H1 (cell line): ENCODE measurements at regions not wholly inside any gene's neighbourhood (a gene's known extent, or its start where the extent isn't known, plus 50 kb on each side); places are given as distances from the start of the nearest gene placed in this dataset.

Source experiments
- CTCF ChIA-PET: fragments of 300-600 bp; sonication (Branson Sonifier 250); formaldehyde crosslinking; loops from one replicate; lab custom pipeline; 2021; ENCODE audit not compliant: partially characterized antibody; lab: Charles Lee
- POLR2A ChIA-PET: fragments of 300-600 bp; sonication (Branson Sonifier 250); formaldehyde crosslinking; loops from one replicate; lab custom pipeline; 2021; ENCODE audit warnings: inconsistent platforms; ENCODE audit not compliant: partially characterized antibody; lab: Charles Lee
- DNase-seq, 2 experiments: peaks; one replicate each; pipeline versions ENCODE4 v3.0.0 to v3.0.0-alpha.2; 2010 to 2022; ENCODE audit warnings: low spot score in 2 of 2, low read depth in 1 of 2, mixed read lengths in 1 of 2
- FAIRE-seq: peaks from 2 replicates; lab custom pipeline; 2011; peaks lifted over from hg19 to GRCh38; lab: Jason Lieb, UNC
- H2AFZ ChIP-seq: 2 replicates; pipeline ENCODE4 v1.8.1; 2012; ENCODE audit warnings: low read length, inconsistent platforms
- H2AK5ac ChIP-seq: 2 replicates; pipeline ENCODE4 v1.6.1; 2013; ENCODE audit warnings: low read depth, low read length
- H2BK120ac ChIP-seq: replicated peaks from 2 replicates; pipeline ENCODE3; 2013; ENCODE audit warnings: low read depth, low read length, inconsistent platforms
- H2BK12ac ChIP-seq: 2 replicates; pipeline ENCODE4 v1.6.1; 2013; ENCODE audit warnings: low read depth, low read length
- H2BK15ac ChIP-seq: 2 replicates; pipeline ENCODE4 v1.6.1; 2013; ENCODE audit warnings: low read length
- H2BK20ac ChIP-seq: 2 replicates; pipeline ENCODE4 v1.6.1; 2013; ENCODE audit warnings: low read length
- H2BK5ac ChIP-seq: 2 replicates; pipeline ENCODE4 v1.6.1; 2013; ENCODE audit warnings: low read depth, low read length
- H3K14ac ChIP-seq: 2 replicates; pipeline ENCODE4 v1.6.1; 2013; ENCODE audit warnings: inconsistent platforms; ENCODE audit not compliant: insufficient read length
- H3K18ac ChIP-seq: 2 replicates; pipeline ENCODE4 v1.6.1; 2013; ENCODE audit warnings: low read length; ENCODE audit errors: extremely low read depth
- H3K23ac ChIP-seq: 2 replicates; pipeline ENCODE4 v1.6.1; 2013; ENCODE audit warnings: inconsistent platforms; ENCODE audit not compliant: insufficient read length
- H3K23me2 ChIP-seq: 2 replicates; pipeline ENCODE4 v1.6.1; 2013; ENCODE audit warnings: low read depth, low read length
- H3K27ac ChIP-seq: 2 replicates; pipeline ENCODE4 v1.6.1; 2011; ENCODE audit warnings: low read depth, low read length, inconsistent platforms
- H3K27me3 ChIP-seq, 4 experiments: replicated peaks in 1 of 4; 1 replicate in 1 of 4; 2 replicates in 3 of 4; pipeline versions ENCODE4 v1.6.1 to v1.8.1; 2011 to 2013; ENCODE audit warnings: low read length in 3 of 4, mild to moderate bottlenecking in 3 of 4, inconsistent platforms in 2 of 4, mixed read lengths in 2 of 4, moderate library complexity in 1 of 4; ENCODE audit not compliant: control insufficient read depth in 3 of 4, insufficient read depth in 3 of 4; ENCODE audit errors: extremely low read depth in 1 of 4
- H3K36me3 ChIP-seq, 4 experiments: 2 replicates each; pipeline versions ENCODE4 v1.6.1 to v1.8.1; 2011 to 2013; ENCODE audit warnings: mild to moderate bottlenecking in 4 of 4, low read length in 3 of 4, moderate library complexity in 2 of 4, control low read depth in 1 of 4, inconsistent platforms in 1 of 4; ENCODE audit not compliant: insufficient read depth in 4 of 4, control insufficient read depth in 2 of 4
- H3K4ac ChIP-seq: replicated peaks from 2 replicates; pipeline ENCODE3; 2013; ENCODE audit warnings: low read length, low read depth, mixed read lengths, inconsistent platforms; ENCODE audit not compliant: insufficient read length
- H3K4me1 ChIP-seq, 4 experiments: replicated peaks in 1 of 4; 1 replicate in 1 of 4; 2 replicates in 3 of 4; pipeline versions ENCODE4 v1.6.1 to v1.8.1; 2011 to 2013; ENCODE audit warnings: low read length in 3 of 4, inconsistent platforms in 2 of 4, mixed read lengths in 1 of 4; ENCODE audit not compliant: insufficient read depth in 4 of 4, control insufficient read depth in 3 of 4
- H3K4me2 ChIP-seq, 2 experiments: 2 replicates each; pipeline versions ENCODE4 v1.6.1 to v1.8.1; 2011 to 2013; ENCODE audit warnings: low read depth in 2 of 2, low read length in 2 of 2, control low read depth in 1 of 2, inconsistent platforms in 1 of 2, mild to moderate bottlenecking in 1 of 2; ENCODE audit not compliant: insufficient read depth in 1 of 2
- H3K4me3 ChIP-seq, 4 experiments: fragments of 200-600, 300-600 bp in 1 of 4; sonication (generic), shearing (Covaris generic), sonication (Bioruptor Twin) in 1 of 4; 2 replicates each; pipeline versions ENCODE4 v1.5.1 to v1.8.1; 2011 to 2016; ENCODE audit warnings: low read length in 4 of 4, low read depth in 3 of 4, control low read depth in 2 of 4, inconsistent platforms in 2 of 4, mild to moderate bottlenecking in 2 of 4, mixed read lengths in 1 of 4, moderate library complexity in 1 of 4; ENCODE audit not compliant: insufficient read depth in 2 of 4; ENCODE audit errors: extremely low read depth in 1 of 4
- H3K56ac ChIP-seq: replicated peaks from 2 replicates; pipeline ENCODE3; 2013; ENCODE audit warnings: low read depth, mild to moderate bottlenecking, mixed read lengths, low read length, inconsistent platforms; ENCODE audit not compliant: insufficient read length
- H3K79me1 ChIP-seq: 2 replicates; pipeline ENCODE4 v1.6.1; 2013; ENCODE audit warnings: low read depth, low read length, control low read depth
- H3K79me2 ChIP-seq, 2 experiments: 2 replicates each; pipeline versions ENCODE4 v1.6.1 to v1.8.1; 2012 to 2013; ENCODE audit warnings: low read length in 2 of 2, mild to moderate bottlenecking in 2 of 2, inconsistent platforms in 1 of 2; ENCODE audit not compliant: insufficient read depth in 2 of 2, control insufficient read depth in 1 of 2
- H3K9ac ChIP-seq, 4 experiments: replicated peaks in 1 of 4; 1 replicate in 1 of 4; 2 replicates in 3 of 4; pipeline versions ENCODE4 v1.6.1 to v1.8.1; 2011 to 2013; ENCODE audit warnings: low read depth in 3 of 4, low read length in 3 of 4, control low read depth in 2 of 4, mild to moderate bottlenecking in 2 of 4, moderate library complexity in 2 of 4, inconsistent platforms in 1 of 4; ENCODE audit errors: extremely low read depth in 1 of 4
- H3K9me3 ChIP-seq, 2 experiments: 2 replicates each; pipeline versions ENCODE4 v1.6.1 to v1.8.1; 2012 to 2013; ENCODE audit warnings: mild to moderate bottlenecking in 2 of 2, moderate library complexity in 2 of 2, control low read depth in 1 of 2, inconsistent platforms in 1 of 2, low read depth in 1 of 2, low read length in 1 of 2, mixed read lengths in 1 of 2; ENCODE audit not compliant: insufficient read depth in 2 of 2
- H4K20me1 ChIP-seq, 2 experiments: replicated peaks in 1 of 2; 2 replicates each; pipeline versions ENCODE3 to v1.8.1; 2011 to 2013; ENCODE audit warnings: inconsistent platforms in 2 of 2, low read length in 2 of 2, mild to moderate bottlenecking in 1 of 2; ENCODE audit not compliant: insufficient read depth in 2 of 2, control insufficient read depth in 1 of 2
- H4K5ac ChIP-seq: 2 replicates; pipeline ENCODE4 v1.6.1; 2013; ENCODE audit warnings: low read length, low read depth, mixed read lengths, inconsistent platforms; ENCODE audit not compliant: insufficient read length
- H4K8ac ChIP-seq: 2 replicates; pipeline ENCODE4 v1.8.0; 2013; ENCODE audit warnings: mild to moderate bottlenecking, moderate library complexity, low read length, inconsistent platforms; ENCODE audit not compliant: insufficient read depth; ENCODE audit errors: extremely low read depth
- H4K91ac ChIP-seq: replicated peaks from 2 replicates; pipeline ENCODE3; 2013; ENCODE audit warnings: low read length, mixed read lengths, inconsistent platforms; ENCODE audit not compliant: insufficient read length
- ATF2 ChIP-seq: IDR thresholded peaks from 2 replicates; pipeline ENCODE4 v1.6.1; 2012; ENCODE audit warnings: low read length, inconsistent platforms
- MAFK ChIP-seq: IDR thresholded peaks from 2 replicates; pipeline ENCODE4 v1.6.1; 2012; ENCODE audit warnings: low read depth, mild to moderate bottlenecking, improper control_type of control experiment, low read length
- NANOG ChIP-seq: IDR thresholded peaks from 2 replicates; pipeline ENCODE4 v1.6.1; 2011; ENCODE audit warnings: low read length, low read depth, mild to moderate bottlenecking, inconsistent platforms; ENCODE audit not compliant: insufficient read depth, poor library complexity, severe bottlenecking
- RAD21 ChIP-seq, 2 experiments: IDR thresholded peaks in 1 of 2; conservative IDR thresholded peaks in 1 of 2; 2 replicates each; pipeline ENCODE4 v1.6.1; 2011; ENCODE audit warnings: low read depth in 2 of 2, low read length in 2 of 2, improper control_type of control experiment in 1 of 2, inconsistent platforms in 1 of 2, mild to moderate bottlenecking in 1 of 2, moderate library complexity in 1 of 2
- WGBS, 2 experiments: shearing (Covaris generic) in 1 of 2; methylation state at CpG; one replicate each; pipeline versions ENCODE4 v1.1.6 to v1.1.7; 2013 to 2015; ENCODE audit warnings: low lambda C conversion rate in 2 of 2, mixed read lengths in 2 of 2, inconsistent platforms in 1 of 2, low coverage in 1 of 2, missing lambda C conversion rate in 1 of 2; ENCODE audit not compliant: insufficient replicate concordance in 2 of 2, insufficient coverage in 1 of 2, insufficient read length in 1 of 2; ENCODE audit errors: extremely low coverage in 1 of 2, missing lambda C conversion rate in 1 of 2; 5-methylcytosine and 5-hydroxymethylcytosine counted together

DNA sequence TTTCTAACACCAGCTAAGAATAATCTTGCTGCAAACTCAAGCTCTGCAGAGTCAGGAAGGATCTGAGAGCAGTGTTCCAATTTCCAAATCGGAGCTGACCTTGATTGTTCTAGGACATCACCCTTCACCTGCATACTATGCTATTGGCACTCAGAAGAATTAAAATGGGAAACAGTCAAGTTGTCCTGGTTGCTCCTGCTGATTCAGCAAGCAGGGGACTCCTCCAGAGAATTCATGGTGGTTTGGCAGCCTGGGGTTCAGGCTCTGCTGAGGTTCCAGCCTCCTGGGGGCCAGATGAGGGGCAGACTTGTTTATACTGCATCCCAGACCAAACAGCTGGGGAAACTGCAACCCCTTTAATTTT is 213.7 kb upstream of the ADAMTS9 start:
- ChIA-PET POLR2A (no interaction called here), CTCF (no interaction called here)
- Histone ChIP-seq H2BK120ac (no peak overlapping the region), H4K5ac (no peak overlapping the region), H4K20me1 (no peaks in the 10 kb centered on the region), H3K4ac (no peak overlapping the region), H4K91ac (no peak overlapping the region), H3K56ac (no peak overlapping the region), H3K79me1 (no peaks in the 10 kb centered on the region), H2AFZ (no peak overlapping the region), H2BK20ac (no peak overlapping the region), H3K27me3 (no peaks in the 10 kb centered on the region), H3K9me3 (no peaks in the 10 kb centered on the region), H3K14ac (no peak overlapping the region), H2BK15ac (no peak overlapping the region), H4K8ac (no peak overlapping the region), H3K18ac (no peak overlapping the region), H3K79me2 (no peaks in the 10 kb centered on the region), H3K27ac (no peak overlapping the region), H3K9ac (no peak overlapping the region), H3K23me2 (no peaks in the 10 kb centered on the region), H2BK5ac (no peak overlapping the region), H3K4me1 (peaks cover 0 to 3% (median 1%) of the 10 kb centered on the region in 4 experiments; a peak in 2 of 7 replicates), H3K36me3 (no peaks in the 10 kb centered on the region), H3K4me2 (no peak overlapping the region), H3K4me3 (no peak overlapping the region), H3K23ac (no peak overlapping the region), H2BK12ac (no peak overlapping the region), H2AK5ac (no peak overlapping the region)
- no peak for DNase-seq
- 0 out of 4 replicates have a peak, but pooled peaks of 1 of the 2 experiments have one; percentile 2 for TF ChIP-seq RAD21 (IDR thresholded peaks at IDR 0.05 in 1 of 2, conservative IDR thresholded peaks at IDR 0.05 in 1 of 2; ENCODE audit: low read depth in 2 of 2, low read length in 2 of 2)
- TF ChIP-seq NANOG, result no peak
- peak; percentile 68; the same call in 1 of the 2 replicates for TF ChIP-seq MAFK
- no peak for TF ChIP-seq ATF2
- no peak for FAIRE-seq
- 86% methylated on average over 1 of the region's 1 CpG; no CpG with 5 or more reads in 1 of the 2 experiments for WGBS, 2 experiments
